NCI-H2029 (cell line): ENCODE measurements at regions not wholly inside any gene's neighbourhood (a gene's known extent, or its start where the extent isn't known, plus 50 kb on each side); places are given as distances from the start of the nearest gene placed in this dataset.

Source experiments
- DNase-seq: peaks from one replicate; lab custom pipeline; 2025; lab: John Stamatoyannopoulos, UW

- DNase-seq: no peak
Measured at GRCh38 chr4:138689187-138689586, 326.4 kb upstream of the NOCT start.

GRCh38 chr4:138688408-138689085 lies 327.0 kb upstream of the NOCT start:
- DNase-seq: no peak

GRCh38 chr4:138686106-138686835 lies 329.3 kb upstream of the NOCT start:
- no peak for DNase-seq

GRCh38 chr4:138685316-138685715 lies 330.3 kb upstream of the NOCT start:
- no peak for DNase-seq

GRCh38 chr4:138680989-138681604 lies 334.5 kb upstream of the NOCT start:
- peak; percentile 67 for DNase-seq

- DNase-seq: no peak
Measured at GRCh38 chr4:138680256-138680655, 335.3 kb upstream of the NOCT start.

GRCh38 chr4:138678985-138679746 lies 336.4 kb upstream of the NOCT start:
- no peak for DNase-seq

- DNase-seq: no peak
Measured at GRCh38 chr4:138677748-138678147, 337.8 kb upstream of the NOCT start.

GRCh38 chr4:138677212-138677611 lies 338.4 kb upstream of the NOCT start:
- DNase-seq: no peak

GRCh38 chr4:138675685-138676084 lies 339.9 kb upstream of the NOCT start:
- no peak for DNase-seq

- no peak for DNase-seq
Measured at GRCh38 chr4:138674209-138674608, 341.4 kb upstream of the NOCT start.

- no peak for DNase-seq
Measured at GRCh38 chr4:138673053-138673452, 342.5 kb upstream of the NOCT start.

GRCh38 chr4:138672393-138672976 lies 343.1 kb upstream of the NOCT start:
- no peak for DNase-seq

- no peak for DNase-seq
Measured at GRCh38 chr4:138671606-138672084, 343.9 kb upstream of the NOCT start.

- DNase-seq: no peak
Measured at GRCh38 chr4:138671106-138671505, 344.5 kb upstream of the NOCT start.

- DNase-seq: no peak
Measured at GRCh38 chr4:138670681-138671080, 344.9 kb upstream of the NOCT start.

GRCh38 chr4:138669479-138670315 lies 345.9 kb upstream of the NOCT start:
- no peak for DNase-seq

- DNase-seq: no peak
Measured at GRCh38 chr4:138668309-138668708, 347.3 kb upstream of the NOCT start.

GRCh38 chr4:138666366-138666765 lies 349.2 kb upstream of the NOCT start:
- DNase-seq: no peak

GRCh38 chr4:138665851-138666250 lies 349.7 kb upstream of the NOCT start:
- DNase-seq: no peak

- no peak for DNase-seq
Measured at GRCh38 chr4:138663883-138664282, 351.7 kb upstream of the NOCT start.
